ENCODE measurements at regions not wholly inside any gene's neighbourhood (a gene's known extent, or its start where the extent isn't known, plus 50 kb on each side); places are given as distances from the start of the nearest gene placed in this dataset.

GRCh38 chr14:56745097-56745496, 65.2 kb downstream of the OTX2 start:
- TF ChIP-seq CTCF (tag by site-specific recombination; IDR thresholded peaks at IDR 0.05) (no peak), ZNF133 (tag by site-specific recombination; IDR thresholded peaks at IDR 0.05) (no peak), ZBTB6 (tag by site-specific recombination; IDR thresholded peaks at IDR 0.05) (no peak), ZBTB49 (tag by site-specific recombination; IDR thresholded peaks at IDR 0.05; ENCODE audit: low read depth) (no peak), ZNF707 (tag by site-specific recombination; IDR thresholded peaks at IDR 0.05) (no peak), YY1 (tag by site-specific recombination; IDR thresholded peaks at IDR 0.05) (no peak), PATZ1 (tag by site-specific recombination; IDR thresholded peaks at IDR 0.05) (no peak), ZNF664 (tag by site-specific recombination; IDR thresholded peaks at IDR 0.05) (no peak), ZSCAN30 (tag by site-specific recombination; IDR thresholded peaks at IDR 0.05) (no peak)

Data from HEK293 (cell line).